ENCODE measurements at regions not wholly inside any gene's neighbourhood (a gene's known extent, or its start where the extent isn't known, plus 50 kb on each side); places are given as distances from the start of the nearest gene placed in this dataset.

DNA sequence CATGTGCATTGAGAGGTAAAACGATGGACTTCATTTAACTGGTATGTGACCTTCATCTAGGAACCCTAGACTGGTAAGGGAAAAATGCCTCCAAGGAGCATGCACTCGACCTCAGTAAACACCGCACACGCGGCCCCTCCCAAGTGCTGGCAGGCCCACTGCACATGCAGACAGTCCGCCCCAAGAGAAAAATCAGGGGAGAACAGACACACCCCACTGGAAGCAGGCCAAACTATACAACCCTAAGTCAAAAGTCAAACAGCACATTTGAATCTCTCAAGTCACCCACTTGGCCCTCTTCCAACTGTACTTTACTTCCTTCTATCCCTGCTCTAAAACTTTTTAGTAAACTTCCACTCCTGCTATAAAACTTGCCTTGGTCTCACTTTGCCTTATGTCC, 250.1 kb upstream of the HES1 start:
- no peak for TF ChIP-seq POLR2AphosphoS5 (IDR thresholded peaks at IDR 0.05; ENCODE audit: low read depth, low read length)
- TF ChIP-seq, protein P1, sequence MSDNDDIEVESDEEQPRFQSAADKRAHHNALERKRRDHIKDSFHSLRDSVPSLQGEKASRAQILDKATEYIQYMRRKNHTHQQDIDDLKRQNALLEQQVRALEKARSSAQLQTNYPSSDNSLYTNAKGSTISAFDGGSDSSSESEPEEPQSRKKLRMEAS (IDR thresholded peaks at IDR 0.05), result no peak
- no peak for TF ChIP-seq EGR1 (IDR thresholded peaks at IDR 0.05; ENCODE audit: low read depth)
- TF ChIP-seq, protein P2, sequence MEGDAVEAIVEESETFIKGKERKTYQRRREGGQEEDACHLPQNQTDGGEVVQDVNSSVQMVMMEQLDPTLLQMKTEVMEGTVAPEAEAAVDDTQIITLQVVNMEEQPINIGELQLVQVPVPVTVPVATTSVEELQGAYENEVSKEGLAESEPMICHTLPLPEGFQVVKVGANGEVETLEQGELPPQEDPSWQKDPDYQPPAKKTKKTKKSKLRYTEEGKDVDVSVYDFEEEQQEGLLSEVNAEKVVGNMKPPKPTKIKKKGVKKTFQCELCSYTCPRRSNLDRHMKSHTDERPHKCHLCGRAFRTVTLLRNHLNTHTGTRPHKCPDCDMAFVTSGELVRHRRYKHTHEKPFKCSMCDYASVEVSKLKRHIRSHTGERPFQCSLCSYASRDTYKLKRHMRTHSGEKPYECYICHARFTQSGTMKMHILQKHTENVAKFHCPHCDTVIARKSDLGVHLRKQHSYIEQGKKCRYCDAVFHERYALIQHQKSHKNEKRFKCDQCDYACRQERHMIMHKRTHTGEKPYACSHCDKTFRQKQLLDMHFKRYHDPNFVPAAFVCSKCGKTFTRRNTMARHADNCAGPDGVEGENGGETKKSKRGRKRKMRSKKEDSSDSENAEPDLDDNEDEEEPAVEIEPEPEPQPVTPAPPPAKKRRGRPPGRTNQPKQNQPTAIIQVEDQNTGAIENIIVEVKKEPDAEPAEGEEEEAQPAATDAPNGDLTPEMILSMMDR (IDR thresholded peaks at IDR 0.05 in 2 of 3, conservative IDR thresholded peaks at IDR 0.05 in 1 of 3; ENCODE audit: borderline replicate concordance in 1 of 3, insufficient read depth in 1 of 3, low read depth in 2 of 3, low read length in 2 of 3), result no peak
- no peak for TF ChIP-seq YY1 (IDR thresholded peaks at IDR 0.05; ENCODE audit: extremely low read depth, insufficient replicate concordance, low read depth, low read length)
- TF ChIP-seq POLR2A (IDR thresholded peaks at IDR 0.05; ENCODE audit: borderline replicate concordance, extremely low read depth, insufficient read depth, insufficient read length), result no peak
- no peak for TF ChIP-seq ZFX (IDR thresholded peaks at IDR 0.05)
